SU-DHL-6 (cell line): ENCODE measurements at regions not wholly inside any gene's neighbourhood (a gene's known extent, or its start where the extent isn't known, plus 50 kb on each side); places are given as distances from the start of the nearest gene placed in this dataset.

ENCODE experiments used
- EZH2phosphoT487 ChIP-seq: fragments of 200-600 bp; sonication (generic), shearing (Covaris generic); conservative IDR thresholded peaks from 2 replicates; pipeline ENCODE4 v1.6.1; 2018; ENCODE audit warnings: mild to moderate bottlenecking, antibody characterized with exemption, low read length, moderate library complexity, mixed read lengths
- TF ChIP-seq, protein P1 (sequence below): fragments of 200-600 bp; sonication (generic); IDR thresholded peaks from one replicate; pipeline ENCODE4 v1.5.1; 2017; ENCODE audit warnings: antibody characterized with exemption, mild to moderate bottlenecking, low read length, moderate library complexity; ENCODE audit not compliant: insufficient read depth, poor library complexity, severe bottlenecking

DNA sequence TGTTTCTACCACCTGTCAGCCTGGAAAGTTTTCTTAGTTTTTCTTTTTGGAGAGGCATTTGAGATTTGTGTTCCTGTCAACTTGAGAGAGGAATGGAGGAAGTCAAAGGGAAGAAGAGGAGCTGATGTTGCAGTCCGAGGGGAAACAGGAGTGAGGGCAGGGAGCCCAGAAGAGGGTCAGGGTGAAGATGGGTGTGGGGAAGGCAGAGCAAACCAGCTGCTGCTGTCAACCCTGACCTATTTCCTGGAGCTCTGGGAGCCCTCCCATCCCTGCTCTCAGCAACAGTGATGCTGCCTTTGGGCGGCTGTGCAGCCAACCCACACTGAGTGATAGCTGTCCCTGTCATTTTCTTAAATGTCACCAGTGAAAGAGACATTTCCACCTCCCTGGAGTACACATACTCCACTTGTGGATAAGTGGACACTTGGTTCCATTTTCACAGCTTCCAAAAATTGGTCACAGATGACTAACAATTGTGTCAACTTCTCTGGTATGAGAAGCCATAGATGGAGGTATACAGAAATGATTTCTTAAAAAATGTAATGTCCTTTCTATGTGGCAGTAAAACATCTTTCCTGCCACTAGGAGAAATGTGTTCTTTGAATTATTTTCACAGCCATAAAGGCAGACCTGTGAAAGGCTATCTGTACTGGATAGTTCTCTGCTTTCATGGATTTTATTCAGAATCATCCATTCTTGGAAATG, 556.3 kb upstream of the TBL1XR1 start:
- TF ChIP-seq, protein P1, sequence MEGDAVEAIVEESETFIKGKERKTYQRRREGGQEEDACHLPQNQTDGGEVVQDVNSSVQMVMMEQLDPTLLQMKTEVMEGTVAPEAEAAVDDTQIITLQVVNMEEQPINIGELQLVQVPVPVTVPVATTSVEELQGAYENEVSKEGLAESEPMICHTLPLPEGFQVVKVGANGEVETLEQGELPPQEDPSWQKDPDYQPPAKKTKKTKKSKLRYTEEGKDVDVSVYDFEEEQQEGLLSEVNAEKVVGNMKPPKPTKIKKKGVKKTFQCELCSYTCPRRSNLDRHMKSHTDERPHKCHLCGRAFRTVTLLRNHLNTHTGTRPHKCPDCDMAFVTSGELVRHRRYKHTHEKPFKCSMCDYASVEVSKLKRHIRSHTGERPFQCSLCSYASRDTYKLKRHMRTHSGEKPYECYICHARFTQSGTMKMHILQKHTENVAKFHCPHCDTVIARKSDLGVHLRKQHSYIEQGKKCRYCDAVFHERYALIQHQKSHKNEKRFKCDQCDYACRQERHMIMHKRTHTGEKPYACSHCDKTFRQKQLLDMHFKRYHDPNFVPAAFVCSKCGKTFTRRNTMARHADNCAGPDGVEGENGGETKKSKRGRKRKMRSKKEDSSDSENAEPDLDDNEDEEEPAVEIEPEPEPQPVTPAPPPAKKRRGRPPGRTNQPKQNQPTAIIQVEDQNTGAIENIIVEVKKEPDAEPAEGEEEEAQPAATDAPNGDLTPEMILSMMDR, result no peak
- TF ChIP-seq EZH2phosphoT487, result no peak
